ENCODE measurements at regions not wholly inside any gene's neighbourhood (a gene's known extent, or its start where the extent isn't known, plus 50 kb on each side); places are given as distances from the start of the nearest gene placed in this dataset.

DNA sequence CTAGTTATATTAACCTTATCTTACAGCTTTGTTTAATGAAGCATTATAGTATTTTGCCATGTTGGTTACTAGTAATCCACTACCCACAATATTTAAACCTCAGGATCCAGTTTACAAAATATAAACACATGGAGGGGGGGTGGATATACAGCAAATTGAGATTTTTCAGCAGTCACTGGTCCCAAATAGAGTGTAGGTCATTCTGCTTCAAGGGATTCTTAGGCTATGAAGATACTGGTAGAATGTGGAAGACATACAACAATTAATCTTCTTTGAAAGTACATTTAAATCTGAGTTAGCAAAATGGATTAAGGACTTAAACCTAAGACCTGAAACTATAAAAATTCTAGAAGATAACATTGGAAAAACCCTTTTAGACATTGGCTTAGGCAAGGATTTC lies 569.6 kb downstream of the ZNF674 start:
- DNase-seq, result no peak

DNA sequence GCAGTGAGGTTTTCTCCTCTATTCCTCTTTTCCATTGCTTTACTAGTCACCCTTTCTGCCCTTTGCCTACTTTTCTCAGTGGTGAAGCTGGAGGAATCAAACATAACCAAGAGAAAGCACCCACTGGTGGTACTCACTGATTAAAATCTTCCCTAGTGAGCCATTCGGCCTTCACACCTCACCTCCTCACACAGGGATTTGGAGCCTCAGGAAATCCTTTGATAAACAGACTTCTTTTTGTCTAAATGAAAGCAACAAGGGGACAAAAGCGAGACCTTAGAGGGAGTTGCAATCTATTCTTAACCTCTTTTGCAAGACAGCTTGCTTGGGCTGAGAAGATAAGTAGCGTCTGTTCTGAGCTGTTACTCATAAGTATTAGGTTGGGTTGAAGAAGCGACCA lies 572.6 kb downstream of the ZNF674 start:
- DNase-seq, result no peak

DNA sequence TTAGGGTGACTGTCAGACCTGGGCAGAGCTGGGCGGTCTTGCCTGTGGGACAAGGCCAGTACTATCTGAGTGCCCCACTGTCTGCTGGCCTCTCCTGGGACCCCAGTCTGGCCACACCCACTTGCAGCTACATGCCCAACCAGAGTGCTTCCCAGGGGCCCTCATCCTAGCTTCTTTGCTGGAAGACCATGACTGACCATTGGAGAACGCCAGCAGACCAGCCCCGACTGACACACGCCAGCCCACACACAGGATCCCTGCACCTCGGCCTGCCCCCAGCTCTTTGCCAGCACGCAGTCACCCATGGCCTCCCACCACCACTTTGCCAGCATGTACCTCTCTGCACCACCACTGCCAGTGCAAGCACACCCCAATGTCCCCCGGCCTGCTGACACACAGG lies 585.7 kb downstream of the ZNF674 start:
- no peak for DNase-seq

DNA sequence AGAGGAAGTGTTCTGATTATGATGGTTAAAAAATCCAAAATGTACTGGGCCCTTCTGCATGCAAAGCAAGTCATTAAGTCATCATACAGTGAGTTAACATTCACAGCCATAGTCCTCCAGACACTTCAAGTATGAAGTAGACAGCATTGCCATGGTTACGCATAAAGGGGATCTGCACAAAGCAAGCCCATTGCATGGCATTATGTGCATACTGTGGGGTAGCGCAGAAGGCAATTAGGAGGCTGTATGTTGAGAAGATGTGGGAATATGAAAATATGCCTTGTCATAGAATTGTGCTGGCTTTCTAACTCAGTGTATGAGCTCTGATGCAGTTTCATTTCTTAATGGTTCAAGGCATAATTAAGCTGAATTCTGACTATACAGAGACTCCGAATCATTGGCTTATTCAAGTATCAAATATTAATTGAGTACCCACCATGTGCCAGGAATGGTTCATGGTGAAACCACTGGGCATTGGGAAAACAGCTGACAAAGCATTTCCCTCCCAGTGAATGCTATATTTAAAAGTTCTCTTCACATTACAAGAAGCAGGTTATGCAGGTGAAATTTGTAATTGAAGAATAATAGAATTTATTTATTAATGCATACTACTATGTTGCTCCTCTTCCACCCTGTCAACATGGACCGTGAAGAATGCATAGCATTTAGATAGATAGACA lies 588.9 kb downstream of the ZNF674 start:
- no peak for DNase-seq

DNA sequence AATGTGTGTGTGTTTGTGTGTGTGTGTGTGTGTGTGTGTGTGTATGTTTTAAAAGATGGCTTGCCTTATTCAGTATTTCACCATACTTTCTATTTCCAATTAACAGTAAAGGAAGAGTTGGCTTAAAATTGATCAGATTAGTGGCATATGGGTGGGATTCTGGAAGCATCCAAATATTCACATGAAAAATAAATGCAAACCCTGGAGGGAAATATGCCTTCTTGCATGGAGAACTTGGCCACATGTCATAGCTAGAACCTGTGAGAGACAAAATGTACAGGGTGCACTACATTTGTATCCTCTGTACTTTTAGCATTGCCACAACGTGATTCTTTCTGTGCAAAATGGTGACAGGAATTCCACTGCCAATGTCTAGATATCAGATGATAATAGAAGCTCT lies 589.6 kb downstream of the ZNF674 start:
- no peak for DNase-seq

DNA sequence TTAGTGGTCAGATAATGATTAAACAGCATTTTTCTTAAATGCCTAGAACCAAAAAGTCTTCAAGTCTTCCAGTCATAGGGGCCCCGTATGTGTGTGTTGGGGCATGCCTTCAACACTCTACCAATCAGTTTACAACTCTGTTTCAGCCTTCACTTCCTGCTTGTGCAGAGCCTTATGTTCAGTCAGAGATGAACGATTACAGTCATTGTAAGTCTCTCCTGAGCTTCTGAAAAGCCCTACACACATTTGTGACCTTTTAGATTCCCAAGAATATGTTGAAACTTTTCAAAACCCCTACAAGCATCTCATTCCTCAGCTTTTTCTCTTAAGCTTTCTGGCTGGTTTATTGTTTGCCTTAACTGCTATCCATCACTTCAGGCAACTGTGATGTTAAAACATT lies 591.2 kb downstream of the ZNF674 start:
- DNase-seq, result no peak

DNA sequence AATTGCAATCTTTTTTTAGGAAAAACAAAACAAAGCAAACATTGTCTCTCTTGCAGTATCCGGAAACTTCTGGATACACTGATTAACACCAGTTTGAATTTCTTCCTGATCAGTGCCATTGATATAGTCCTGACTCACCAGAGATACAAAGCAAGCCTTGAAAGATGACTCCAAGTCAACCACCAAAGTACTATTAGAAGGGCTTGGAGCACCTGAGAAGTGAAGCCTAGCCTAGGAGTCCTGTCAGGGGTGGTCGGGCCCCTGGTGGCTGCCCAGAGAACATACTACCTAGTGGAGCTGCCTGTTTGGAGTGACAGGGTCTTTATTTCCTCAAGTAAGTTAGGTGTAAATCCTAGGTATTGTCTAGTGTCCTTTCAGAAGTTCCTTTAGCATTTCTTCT lies 593.2 kb downstream of the ZNF674 start:
- no peak for DNase-seq

DNA sequence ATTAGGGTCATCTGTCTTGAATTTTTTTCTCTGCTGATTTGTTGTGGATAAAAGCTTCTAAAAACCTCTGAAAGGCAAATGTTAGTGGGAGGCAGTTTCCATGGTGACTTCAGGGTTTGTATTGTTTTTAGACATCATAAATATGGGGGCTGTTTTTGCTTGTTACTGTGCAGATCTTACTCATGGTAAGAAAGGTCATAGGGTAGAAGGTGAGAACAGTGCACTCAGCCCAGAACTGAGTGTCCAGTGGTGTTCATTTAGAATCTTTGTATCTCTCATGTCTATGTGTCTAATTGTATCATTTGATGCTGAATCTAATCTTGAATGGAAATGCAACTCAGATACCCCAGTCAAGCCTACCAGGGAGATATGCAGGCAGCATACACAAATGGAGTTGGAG lies 609.8 kb downstream of the ZNF674 start:
- DNase-seq, result no peak

DNA sequence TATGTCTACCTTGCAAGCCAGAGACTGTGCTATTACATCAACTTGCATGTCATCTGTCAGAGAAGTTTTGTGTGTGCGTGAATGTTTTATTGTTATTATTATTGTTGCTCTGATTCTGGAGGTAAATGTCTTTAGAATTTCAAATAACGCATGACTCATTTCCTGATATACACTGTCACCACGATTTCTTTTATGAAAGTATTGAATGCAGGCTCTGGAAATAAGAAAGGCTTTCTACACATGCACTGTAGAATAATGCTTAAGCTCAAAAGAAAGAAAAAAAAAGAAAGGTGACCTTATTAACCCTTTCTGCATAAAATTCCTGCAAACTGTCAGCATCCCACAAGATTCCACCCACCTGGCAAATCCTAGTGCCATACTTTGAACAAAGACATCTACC lies 632.9 kb downstream of the ZNF674 start:
- DNase-seq, result no peak

DNA sequence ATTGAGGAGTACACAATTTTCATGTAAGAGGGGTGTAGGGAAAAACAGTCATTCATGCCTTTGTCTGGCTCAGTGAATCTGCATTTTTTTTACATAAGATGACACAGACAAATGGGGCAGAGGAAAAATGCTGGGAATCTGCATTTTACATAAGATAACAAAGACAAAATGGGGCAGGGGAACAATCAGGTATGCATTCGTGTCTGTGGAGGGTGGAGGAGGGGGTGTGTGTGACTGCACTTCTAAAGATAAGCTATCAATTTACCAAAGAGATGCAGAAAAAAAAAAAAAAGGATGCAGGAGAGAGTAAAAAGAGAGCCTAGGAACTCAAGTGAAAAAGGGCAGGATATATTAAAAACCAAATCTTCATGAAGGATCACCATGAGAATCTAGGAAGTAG lies 637.4 kb downstream of the ZNF674 start:
- no peak for DNase-seq

DNA sequence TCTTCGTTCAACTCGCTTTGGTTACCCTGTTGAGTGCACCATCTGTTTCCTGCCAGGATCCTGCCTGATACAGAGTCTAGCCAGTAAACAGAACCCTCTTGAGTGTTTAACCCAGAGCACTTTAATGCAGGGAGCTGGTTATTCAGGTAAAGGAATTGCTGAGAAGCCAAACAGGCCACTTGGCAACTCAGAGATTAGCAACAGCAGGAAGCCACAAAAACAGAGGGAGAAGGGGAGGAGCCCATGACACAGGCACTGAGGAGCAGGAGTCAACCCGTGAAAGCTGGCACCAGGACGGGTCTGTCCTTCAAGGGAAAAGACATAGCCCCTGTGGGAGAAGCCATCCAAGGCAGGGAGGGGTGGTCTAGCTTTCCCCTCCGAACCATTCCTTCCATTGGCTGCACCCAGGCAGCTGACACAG lies 641.4 kb downstream of the ZNF674 start:
- DNase-seq, result no peak

DNA sequence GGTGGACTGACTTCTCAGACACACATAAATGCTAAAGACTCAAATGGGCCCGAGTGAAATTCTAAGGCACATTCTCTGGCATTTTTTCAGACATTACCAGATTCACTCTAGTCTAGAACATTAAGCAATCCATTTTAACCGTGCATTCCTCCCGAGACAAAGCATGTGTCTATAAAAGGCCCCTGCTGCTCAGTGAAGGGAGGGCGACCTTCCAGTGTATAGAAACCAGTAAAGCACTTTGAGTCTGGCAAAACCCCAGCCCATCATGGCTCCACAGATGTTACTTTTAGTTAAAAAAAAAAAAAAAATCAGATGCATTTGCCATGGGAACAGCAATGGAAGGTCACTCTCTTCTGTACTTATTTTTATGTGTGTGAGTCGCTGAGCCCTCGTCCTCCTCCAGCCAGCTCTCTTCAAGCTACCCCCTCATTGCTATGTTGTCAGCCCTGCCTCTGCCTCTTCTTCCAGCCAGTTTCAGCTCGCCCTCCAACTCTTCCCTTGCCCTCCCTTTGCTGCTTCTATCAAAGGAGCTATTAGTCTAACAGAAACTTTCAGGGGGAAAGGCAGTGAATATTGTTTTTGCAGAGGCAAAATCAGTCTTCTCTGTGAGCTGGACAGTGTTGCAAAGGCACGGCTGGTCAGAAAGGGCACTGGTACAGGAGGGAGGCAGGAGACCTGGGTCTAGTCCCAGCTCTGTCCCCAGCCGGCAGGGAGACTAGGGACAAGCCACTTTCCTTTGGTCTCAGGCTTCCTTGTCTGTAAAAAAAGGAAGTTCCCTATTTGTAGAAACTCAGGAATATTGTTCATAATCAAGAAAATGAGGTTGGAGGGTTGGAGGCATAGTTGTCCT lies 644.2 kb downstream of the ZNF674 start:
- DNase-seq, result no peak

DNA sequence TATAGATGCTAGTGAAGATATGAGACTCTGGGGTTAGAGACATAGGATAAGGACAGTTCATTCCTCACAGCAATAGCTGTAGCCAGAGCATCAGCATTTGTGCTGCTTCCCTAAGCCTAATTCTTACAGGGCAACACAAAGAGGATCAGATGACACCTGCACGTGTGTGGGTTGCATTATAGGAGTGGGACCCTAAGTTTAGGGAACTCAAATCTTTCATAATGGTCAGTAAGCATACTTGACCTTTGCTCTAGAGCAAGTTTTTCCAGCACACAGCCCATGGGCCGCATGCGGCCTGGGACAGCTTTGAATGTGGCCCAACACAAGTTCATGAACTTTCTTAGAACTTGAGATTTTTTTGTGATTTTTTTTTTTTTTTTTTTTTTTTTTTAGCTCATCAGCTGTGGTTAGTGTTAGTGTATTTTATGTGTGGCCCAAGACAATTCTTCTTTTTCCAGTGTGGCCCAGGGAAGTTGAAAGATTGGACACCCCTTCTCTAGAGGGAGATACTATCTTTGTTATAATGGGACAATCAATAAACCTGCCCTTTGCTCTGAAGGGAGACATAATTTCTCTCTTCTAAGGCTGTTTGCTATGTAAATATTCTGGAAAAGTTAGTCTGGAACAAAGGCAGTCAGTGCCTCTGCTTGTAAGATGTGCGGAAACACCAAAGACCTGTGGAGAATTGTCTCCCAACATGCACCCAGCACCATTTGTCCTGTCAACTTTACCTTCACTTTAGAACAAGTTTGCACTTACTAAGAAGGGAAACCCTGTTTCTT lies 650.2 kb downstream of the ZNF674 start:
- DNase-seq, result no peak

DNA sequence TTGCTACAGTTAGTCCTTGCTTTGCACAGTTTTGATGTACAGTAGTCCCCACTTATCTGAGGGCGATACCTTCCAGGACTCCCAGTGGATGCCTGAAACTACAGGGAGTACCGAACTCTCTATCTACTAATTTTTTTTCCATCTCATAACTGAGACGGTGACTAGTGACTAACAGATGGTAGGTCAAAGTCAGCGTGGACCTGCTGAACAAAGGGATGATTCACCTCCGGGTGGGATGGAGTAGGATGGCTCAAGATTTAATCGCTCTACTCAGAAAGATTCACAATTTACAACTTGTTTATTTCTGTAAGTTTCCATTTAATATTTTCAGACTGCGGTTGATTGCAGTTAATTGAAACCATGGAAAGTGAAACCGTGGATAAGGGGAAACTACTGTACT lies 655.8 kb downstream of the ZNF674 start:
- DNase-seq, result no peak

DNA sequence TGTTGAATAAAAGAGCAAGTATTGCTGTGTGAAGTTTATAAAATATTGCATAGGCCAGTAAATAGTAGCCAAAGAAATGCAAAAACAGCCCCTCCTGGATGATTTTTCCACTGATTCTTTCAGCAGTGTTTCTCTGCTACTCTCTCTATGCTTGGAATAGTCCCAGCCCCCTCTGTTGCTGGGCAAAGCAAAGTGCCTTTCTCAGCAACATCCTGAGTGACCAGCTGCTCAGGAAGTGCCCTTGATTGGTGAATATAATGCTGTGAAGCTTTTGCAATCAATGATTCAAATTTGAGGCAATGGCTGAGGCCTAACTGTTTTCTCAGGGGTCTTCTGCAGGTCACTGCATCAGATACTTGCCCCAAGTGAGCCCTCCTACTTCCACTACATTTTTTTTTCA lies 656.7 kb downstream of the ZNF674 start:
- DNase-seq, result no peak

DNA sequence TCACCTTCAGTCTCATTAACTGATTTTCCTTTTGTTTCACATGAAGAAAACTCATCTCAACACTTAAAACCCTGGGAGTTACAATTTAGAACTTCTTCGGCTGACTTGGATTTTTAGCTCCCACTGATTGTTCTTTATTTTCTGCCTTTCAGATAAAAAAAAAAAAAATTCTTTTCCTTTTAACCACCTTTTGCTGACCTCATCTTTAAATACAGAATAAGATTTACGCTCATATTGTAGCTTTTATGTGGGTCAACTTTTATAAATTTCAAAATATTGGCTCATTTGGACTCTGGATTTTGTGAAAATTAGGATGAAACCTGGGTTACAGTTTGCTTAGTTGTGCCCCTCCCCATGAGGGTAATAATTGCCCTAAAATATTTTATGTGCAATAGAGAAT lies 659.3 kb downstream of the ZNF674 start:
- no peak for DNase-seq

DNA sequence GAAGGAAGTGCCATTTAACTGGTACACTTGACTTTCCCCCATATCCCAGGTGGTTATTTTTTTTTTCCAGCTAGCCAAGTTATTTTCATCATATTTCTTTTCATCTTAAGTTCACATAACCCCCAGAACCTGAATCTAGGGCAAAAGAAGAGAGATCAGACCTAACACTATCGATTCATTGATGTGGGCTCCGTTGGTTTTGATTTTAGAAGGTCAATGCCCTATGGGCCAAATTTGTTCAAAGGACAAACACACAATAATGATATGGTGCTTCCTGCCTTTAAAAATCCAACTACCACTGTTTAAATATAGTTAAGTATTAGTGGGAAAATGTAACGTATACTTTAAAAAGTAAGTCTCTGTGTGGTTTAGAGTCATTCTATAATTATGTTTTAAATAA lies 665.7 kb downstream of the ZNF674 start:
- no peak for DNase-seq

DNA sequence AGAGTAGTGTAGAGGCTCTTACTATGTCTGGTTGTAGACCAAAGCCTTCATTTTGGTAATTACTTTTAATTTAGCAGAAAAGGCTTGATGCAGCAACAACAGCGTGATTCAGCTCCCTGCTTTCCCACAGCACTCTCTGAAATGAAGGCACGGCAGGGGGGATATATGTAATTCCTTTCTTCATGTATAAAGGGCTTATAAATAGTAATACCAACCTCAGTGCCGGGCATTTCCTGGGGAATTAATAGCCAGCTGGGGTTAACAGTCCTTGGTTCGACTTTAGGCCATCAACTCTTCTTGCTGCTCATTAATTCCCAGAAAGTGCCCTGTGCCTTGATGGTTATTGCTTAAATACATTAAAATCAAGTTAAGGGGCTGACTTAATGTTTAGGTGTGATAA lies 669.0 kb downstream of the ZNF674 start:
- no peak for DNase-seq

DNA sequence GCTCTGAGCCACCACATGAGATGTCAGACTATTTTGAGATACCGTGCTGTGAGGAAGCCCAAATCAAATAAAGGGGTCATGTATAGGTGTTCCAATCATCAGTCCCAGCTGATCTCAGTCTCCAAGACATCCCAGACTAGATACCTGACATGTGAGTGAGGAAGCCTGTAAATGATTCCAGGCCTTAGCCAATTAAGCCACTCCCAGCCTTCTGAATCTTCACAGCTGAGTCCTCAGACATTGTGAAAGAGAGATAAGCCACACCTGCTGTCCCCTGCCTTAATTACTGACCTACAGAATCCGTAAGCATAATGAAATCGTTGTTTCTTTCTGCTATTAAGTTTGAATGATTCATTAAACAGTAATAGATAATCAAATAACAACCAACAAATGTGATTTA lies 671.4 kb downstream of the ZNF674 start:
- DNase-seq, result no peak

DNA sequence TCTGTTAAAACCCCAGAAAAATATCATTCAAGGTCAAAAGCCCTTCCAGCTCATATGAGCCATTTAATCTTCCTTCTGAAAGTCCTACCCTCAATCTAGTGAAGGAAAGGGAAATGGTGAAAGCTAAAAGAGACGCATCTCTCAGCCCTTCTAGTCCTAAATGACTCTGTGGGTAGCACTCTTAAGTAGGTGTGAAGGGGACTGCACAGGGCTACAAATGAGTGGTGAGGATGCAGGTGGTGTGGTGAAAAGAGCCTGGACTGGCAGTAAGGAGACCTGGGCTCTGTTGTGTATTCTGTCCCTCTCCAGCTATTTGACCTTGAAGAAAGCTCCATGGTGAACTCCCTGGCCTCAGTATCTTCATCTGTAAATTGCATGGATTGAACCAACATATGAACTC lies 671.8 kb upstream of the DIPK2B start:
- DNase-seq, result no peak

DNA sequence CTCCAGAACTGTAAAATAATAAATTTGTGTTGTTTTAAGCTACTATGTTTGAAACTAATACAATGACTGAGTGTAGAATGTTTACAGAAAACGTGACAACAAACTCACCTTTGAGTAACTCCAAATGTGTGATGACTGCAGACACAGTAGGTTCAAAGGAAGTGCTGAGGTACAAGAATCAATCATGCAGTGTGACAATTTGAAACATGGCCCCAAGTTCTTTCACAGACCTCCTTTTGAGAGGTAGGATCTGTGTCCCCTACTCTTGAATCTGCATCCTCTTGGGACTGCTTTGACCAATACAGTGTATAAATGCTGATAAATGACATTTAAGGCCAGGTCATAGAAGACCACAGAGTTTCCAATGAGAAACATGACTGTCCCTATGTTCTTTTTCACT lies 667.7 kb upstream of the DIPK2B start:
- DNase-seq, result no peak

DNA sequence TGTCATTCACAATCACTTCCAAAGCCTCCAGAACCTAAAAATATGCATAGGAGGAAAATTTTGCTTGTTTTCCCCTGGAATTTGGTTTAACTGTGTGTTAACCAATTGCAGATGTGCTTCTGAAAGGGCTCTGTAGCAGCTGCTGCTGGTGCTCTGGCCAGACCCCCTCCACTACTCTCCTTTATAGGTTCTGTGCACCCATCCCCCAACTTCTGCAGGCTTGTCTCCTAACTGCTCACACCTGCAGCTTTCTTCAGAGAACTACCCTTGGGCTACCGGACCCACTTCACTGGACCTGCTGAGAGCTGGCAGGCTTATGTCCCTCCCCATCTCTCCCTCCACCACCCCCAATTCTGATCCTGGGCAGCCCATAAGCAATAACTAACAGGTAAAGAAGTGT lies 662.1 kb upstream of the DIPK2B start:
- DNase-seq, result no peak

DNA sequence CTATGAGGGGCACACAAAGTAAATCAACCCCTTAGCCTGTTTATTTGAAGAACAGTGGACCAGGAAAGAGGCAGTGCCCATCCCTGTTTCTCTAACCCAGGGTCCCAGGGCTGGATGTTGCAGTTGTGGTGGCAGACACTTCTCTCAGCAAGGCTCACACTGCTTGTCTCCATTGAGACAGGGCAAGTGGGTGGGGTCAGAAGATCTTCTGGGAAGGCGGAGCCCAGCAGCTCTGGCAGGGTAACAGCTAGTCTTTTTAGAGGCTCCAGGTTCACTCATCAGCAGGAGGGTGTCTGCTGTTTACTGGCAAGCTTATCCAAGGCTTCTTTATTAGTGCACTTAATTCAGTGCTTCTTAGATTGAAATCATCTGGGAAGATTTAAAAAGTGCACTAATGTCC lies 659.8 kb upstream of the DIPK2B start:
- DNase-seq, result no peak

DNA sequence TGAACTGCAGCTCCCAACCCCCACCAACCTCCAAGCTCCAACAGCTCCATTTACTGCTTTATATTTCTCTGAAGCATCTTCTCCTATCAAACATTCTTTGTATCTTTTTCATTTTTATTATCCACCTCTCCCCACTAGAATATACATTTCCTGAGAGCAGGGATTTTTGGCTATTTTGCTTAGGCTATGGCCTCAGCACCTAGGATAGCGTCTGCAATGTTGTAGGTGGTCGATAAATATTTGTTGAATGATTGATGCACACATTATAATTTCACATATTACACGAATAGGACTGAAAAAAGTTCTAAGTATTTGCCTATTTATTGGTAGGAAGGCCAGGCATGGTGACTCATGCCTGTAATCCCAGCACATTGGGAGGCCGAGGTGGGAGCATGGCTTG lies 658.7 kb upstream of the DIPK2B start:
- no peak for DNase-seq
